OCI-LY3 (cell line): ENCODE measurements at regions not wholly inside any gene's neighbourhood (a gene's known extent, or its start where the extent isn't known, plus 50 kb on each side); places are given as distances from the start of the nearest gene placed in this dataset.

Experiments
- H2AFZ ChIP-seq: fragments of 200-600, 300-600 bp; shearing (Covaris generic); 2 replicates; pipeline ENCODE4 v1.6.0; 2014; ENCODE audit warnings: antibody characterized with exemption, low read depth, low read length
- H3K27ac ChIP-seq: fragments of 200-600, 300-600 bp; sonication (generic); 2 replicates; pipeline ENCODE4 v1.5.1; 2014; ENCODE audit warnings: mild to moderate bottlenecking, low read length, moderate library complexity, mixed read lengths
- H3K27me3 ChIP-seq: fragments of 200-600, 300-600 bp; sonication (generic); 2 replicates; pipeline ENCODE4 v1.6.1; 2014; ENCODE audit warnings: low read depth, low read length, mixed read lengths
- H3K36me3 ChIP-seq: fragments of 200-600, 300-600 bp; sonication (generic); replicated peaks from 2 replicates; pipeline ENCODE3; 2014; ENCODE audit warnings: low read depth, low read length, mixed read lengths
- H3K4me1 ChIP-seq: fragments of 300-600, 200-600 bp; sonication (generic); 2 replicates; pipeline ENCODE4 v1.6.1; 2014; ENCODE audit warnings: low read length, mixed read lengths
- H3K4me2 ChIP-seq: fragments of 200-600, 300-600 bp; sonication (generic); 2 replicates; pipeline ENCODE4 v1.6.1; 2014; ENCODE audit warnings: low read length, mixed read lengths
- H3K4me3 ChIP-seq: fragments of 300-600, 200-600 bp; sonication (generic); 2 replicates; pipeline ENCODE4 v1.5.1; 2014; ENCODE audit warnings: antibody characterized with exemption, mild to moderate bottlenecking, low read length, moderate library complexity
- H3K79me2 ChIP-seq: fragments of 300-600, 200-600 bp; shearing (Covaris generic); 2 replicates; pipeline ENCODE4 v1.6.1; 2014; ENCODE audit warnings: mild to moderate bottlenecking, low read length, mixed read lengths
- H3K9ac ChIP-seq: fragments of 300-600, 200-600 bp; shearing (Covaris generic); 2 replicates; pipeline ENCODE4 v1.6.0; 2014; ENCODE audit warnings: mild to moderate bottlenecking, low read length, moderate library complexity
- H3K9me3 ChIP-seq: fragments of 200-600, 300-600 bp; shearing (Covaris generic); 2 replicates; pipeline ENCODE4 v1.6.1; 2014; ENCODE audit warnings: low read length, mixed read lengths; ENCODE audit not compliant: insufficient read depth
- H4K20me1 ChIP-seq: fragments of 200-600, 300-600 bp; sonication (generic); 2 replicates; pipeline ENCODE4 v1.6.1; 2016; ENCODE audit warnings: low read length, mixed read lengths; ENCODE audit not compliant: insufficient read depth
- CTCF ChIP-seq: fragments of 200-600, 300-600 bp; sonication (generic); IDR thresholded peaks from 2 replicates; pipeline ENCODE4 v1.5.1; 2014; ENCODE audit warnings: antibody characterized with exemption, low read length, low read depth
- EZH2phosphoT487 ChIP-seq: fragments of 200-600 bp; shearing (Covaris generic); IDR thresholded peaks from 2 replicates; pipeline ENCODE4 v1.6.1; 2018; ENCODE audit warnings: antibody characterized with exemption, mixed run types, low read depth

GRCh38 chr14:82872494-82872893, 1338.8 kb upstream of the SEL1L start:
- TF ChIP-seq CTCF (peak; percentile 20; the same call in 1 of the 2 replicates), EZH2phosphoT487 (no peak)
- Histone ChIP-seq H3K4me3 (no peak overlapping the region), H3K4me1 (no peaks in the 10 kb centered on the region), H3K9me3 (no peaks in the 10 kb centered on the region), H3K4me2 (no peak overlapping the region), H3K27me3 (no peaks in the 10 kb centered on the region), H3K27ac (no peak overlapping the region), H3K79me2 (no peaks in the 10 kb centered on the region), H3K36me3 (no peaks in the 10 kb centered on the region), H2AFZ (no peak overlapping the region), H3K9ac (no peak overlapping the region), H4K20me1 (no peaks in the 10 kb centered on the region)

GRCh38 chr14:82878951-82879350, 1345.3 kb upstream of the SEL1L start:
- no peaks in the 10 kb centered on the region for H3K9me3 ChIP-seq
- H3K79me2 ChIP-seq = no peaks in the 10 kb centered on the region
- TF ChIP-seq CTCF = no peak
- no peak for TF ChIP-seq EZH2phosphoT487

GRCh38 chr14:82879949-82880535, 1346.4 kb upstream of the SEL1L start:
- Histone ChIP-seq H3K27me3 (no peaks in the 10 kb centered on the region), H3K4me3 (no peak overlapping the region), H3K9me3 (no peaks in the 10 kb centered on the region), H3K4me2 (no peak overlapping the region), H3K36me3 (no peaks in the 10 kb centered on the region), H3K79me2 (no peaks in the 10 kb centered on the region), H3K4me1 (no peaks in the 10 kb centered on the region), H3K9ac (no peak overlapping the region), H2AFZ (no peak overlapping the region), H4K20me1 (no peaks in the 10 kb centered on the region), H3K27ac (no peak overlapping the region)
- TF ChIP-seq CTCF = no peak
- TF ChIP-seq EZH2phosphoT487 = no peak

More at GRCh38 chr14:82878951-82879350, 1345.3 kb upstream of the SEL1L start:
- Histone ChIP-seq H2AFZ (no peak overlapping the region), H4K20me1 (no peaks in the 10 kb centered on the region), H3K27me3 (no peaks in the 10 kb centered on the region), H3K4me1 (no peaks in the 10 kb centered on the region), H3K27ac (no peak overlapping the region), H3K36me3 (no peaks in the 10 kb centered on the region), H3K9ac (no peak overlapping the region), H3K4me3 (no peak overlapping the region), H3K4me2 (no peak overlapping the region)

- no peak for TF ChIP-seq CTCF
- no peaks in the 10 kb centered on the region for H3K27me3 ChIP-seq
- H3K79me2 ChIP-seq = no peaks in the 10 kb centered on the region
- H3K4me3 ChIP-seq = no peak overlapping the region
- no peaks in the 10 kb centered on the region for H3K36me3 ChIP-seq
- H3K27ac ChIP-seq = no peak overlapping the region
- no peaks in the 10 kb centered on the region for H3K9me3 ChIP-seq
- H3K4me1 ChIP-seq = no peaks in the 10 kb centered on the region
- no peak overlapping the region for H2AFZ ChIP-seq
- H4K20me1 ChIP-seq = no peaks in the 10 kb centered on the region
- no peak overlapping the region for H3K9ac ChIP-seq
- H3K4me2 ChIP-seq = no peak overlapping the region
These were observed 1353.0 kb upstream of the SEL1L start for GRCh38 chr14:82886670-82887069.
